Tibial nerve (tissue), 4 donors: ENCODE measurements at regions not wholly inside any gene's neighbourhood (a gene's known extent, or its start where the extent isn't known, plus 50 kb on each side); places are given as distances from the start of the nearest gene placed in this dataset.

ENCODE experiments used
- DNase-seq, 2 donors: peaks; one replicate each; pipeline ENCODE4 v3.0.0-alpha.2; 2019; ENCODE audit warnings: low spot score in 2 of 2
- H3K27ac ChIP-seq, 4 donors: fragments of 200-600 bp; sonication (generic) in 3 of 4; one replicate each; pipeline ENCODE4 v1.5.1; 2017 to 2019; ENCODE audit warnings: mild to moderate bottlenecking in 1 of 4
- H3K27me3 ChIP-seq, 2 donors: fragments of 200-600 bp; sonication (generic) in 1 of 2; one replicate each; pipeline versions ENCODE4 v1.5.1 to v1.6.0; 2017 to 2019
- H3K36me3 ChIP-seq, 3 donors: fragments of 200-600 bp; sonication (generic); one replicate each; pipeline ENCODE4 v1.5.1; 2018 to 2019
- H3K4me1 ChIP-seq, 4 donors: fragments of 200-600 bp; sonication (generic) in 3 of 4; one replicate each; pipeline ENCODE4 v1.5.1; 2017 to 2019
- H3K4me3 ChIP-seq, 4 donors: fragments of 200-600 bp; sonication (generic) in 3 of 4; one replicate each; pipeline ENCODE4 v1.5.1; 2017 to 2019; ENCODE audit warnings: mild to moderate bottlenecking in 1 of 4, moderate library complexity in 1 of 4
- H3K9me3 ChIP-seq, 4 donors: fragments of 200-600 bp; sonication (generic) in 3 of 4; one replicate each; pipeline ENCODE4 v1.5.1; 2017 to 2019
- CTCF ChIP-seq, 5 experiments: fragments of 200-600 bp in 3 of 5; fragments of 450-650 bp in 2 of 5; sonication (generic) in 3 of 5; IDR thresholded peaks; one replicate each; pipeline ENCODE4 v1.5.1; 2016 to 2019; ENCODE audit warnings: antibody characterized with exemption in 5 of 5, mild to moderate bottlenecking in 3 of 5, moderate library complexity in 2 of 5
- EP300 ChIP-seq, 2 donors: sonication (generic); formaldehyde crosslinking; IDR thresholded peaks; one replicate each; pipeline ENCODE4 v1.6.1; 2017; ENCODE audit warnings: antibody characterized with exemption in 2 of 2, mild to moderate bottlenecking in 1 of 2
- POLR2A ChIP-seq, 2 donors: fragments of 450-650 bp; IDR thresholded peaks; one replicate each; pipeline ENCODE4 v1.6.1; 2017; ENCODE audit warnings: antibody characterized with exemption in 2 of 2, mild to moderate bottlenecking in 2 of 2, moderate library complexity in 2 of 2
- WGBS, 2 donors: methylation state at CpG; one replicate each; pipeline ENCODE4 v1.1.5; 2018; 5-methylcytosine and 5-hydroxymethylcytosine counted together

- no peaks in the 10 kb centered on the region for H3K27me3 ChIP-seq
- H3K36me3 ChIP-seq, result no peaks in the 10 kb centered on the region
- no peak for DNase-seq
- H3K27ac ChIP-seq, result no peak overlapping the region
- H3K4me3 ChIP-seq, result no peak overlapping the region
- no peaks in the 10 kb centered on the region for H3K9me3 ChIP-seq
- TF ChIP-seq POLR2A (IDR thresholded peaks at IDR 0.05) (no peak), CTCF (IDR thresholded peaks at IDR 0.05) (no peak), EP300 (IDR thresholded peaks at IDR 0.05) (no peak)
- H3K4me1 ChIP-seq, result peaks cover 0 to 19% (median 3%) of the 10 kb centered on the region in 4 donors
- 94 to 96% methylated on average over 1 of the region's 1 CpG for WGBS, 2 donors
Measured at GRCh38 chr2:235247001-235247400, 246.8 kb upstream of the AGAP1 start.

- 33 to 40% methylated on average over 5 of the region's 5 CpGs for WGBS, 2 donors
- Histone ChIP-seq H3K27ac (no peak overlapping the region), H3K27me3 (no peaks in the 10 kb centered on the region), H3K9me3 (no peaks in the 10 kb centered on the region), H3K36me3 (no peaks in the 10 kb centered on the region), H3K4me1 (no peaks in the 10 kb centered on the region), H3K4me3 (no peak overlapping the region)
- TF ChIP-seq CTCF (IDR thresholded peaks at IDR 0.05) (no peak), POLR2A (IDR thresholded peaks at IDR 0.05) (no peak), EP300 (IDR thresholded peaks at IDR 0.05) (no peak)
- DNase-seq, result no peak
Measured at GRCh38 chr2:235255693-235256092, 238.2 kb upstream of the AGAP1 start.

GRCh38 chr2:235257590-235257989 lies 236.3 kb upstream of the AGAP1 start:
- Histone ChIP-seq H3K4me3 (no peak overlapping the region), H3K9me3 (no peaks in the 10 kb centered on the region), H3K4me1 (peaks cover 0 to 7% (median 3%) of the 10 kb centered on the region in 4 donors), H3K27ac (no peak overlapping the region), H3K27me3 (no peaks in the 10 kb centered on the region), H3K36me3 (no peaks in the 10 kb centered on the region)
- TF ChIP-seq POLR2A (IDR thresholded peaks at IDR 0.05) (no peak), CTCF (IDR thresholded peaks at IDR 0.05) (no peak), EP300 (IDR thresholded peaks at IDR 0.05) (no peak)
- DNase-seq, result no peak
- WGBS, 2 donors, result 96 to 97% methylated on average over 1 of the region's 1 CpG

- Histone ChIP-seq H3K36me3 (no peaks in the 10 kb centered on the region), H3K4me3 (no peak overlapping the region), H3K27me3 (no peaks in the 10 kb centered on the region), H3K9me3 (no peaks in the 10 kb centered on the region), H3K4me1 (peaks cover 0 to 32% (median 4%) of the 10 kb centered on the region in 4 donors), H3K27ac (peak overlapping the region; percentile 57 to 86 (median 76))
- WGBS, 2 donors, result 54 to 72% methylated on average over 4 of the region's 4 CpGs
- no peak for DNase-seq
- TF ChIP-seq CTCF (IDR thresholded peaks at IDR 0.05) (no peak), POLR2A (IDR thresholded peaks at IDR 0.05) (no peak), EP300 (IDR thresholded peaks at IDR 0.05) (no peak)
Measured at GRCh38 chr2:235262750-235263149, 231.1 kb upstream of the AGAP1 start.

GRCh38 chr2:235263205-235264120 lies 230.4 kb upstream of the AGAP1 start:
- peak; percentile 83 to 90 for DNase-seq

More at GRCh38 chr2:235263205-235264120, 230.4 kb upstream of the AGAP1 start:
- H3K27me3 ChIP-seq, result no peaks in the 10 kb centered on the region
- no peaks in the 10 kb centered on the region for H3K36me3 ChIP-seq
- peak overlapping the region in 2 of 4 donors; percentile 1 to 40 for H3K4me3 ChIP-seq
- peaks cover 0 to 39% (median 4%) of the 10 kb centered on the region in 4 donors for H3K4me1 ChIP-seq
- peak overlapping the region; percentile 57 to 86 (median 76) for H3K27ac ChIP-seq
- WGBS, 2 donors, result 15 to 16% methylated on average over 28 of the region's 28 CpGs
- H3K9me3 ChIP-seq, result no peaks in the 10 kb centered on the region
- TF ChIP-seq EP300 (IDR thresholded peaks at IDR 0.05), result peak in 1 of 2 donors; percentile 76
- peak in 1 of 5 experiments; percentile 9 for TF ChIP-seq CTCF (IDR thresholded peaks at IDR 0.05)
- no peak for TF ChIP-seq POLR2A (IDR thresholded peaks at IDR 0.05)
